Adrenal gland (tissue), 9 donors: ENCODE measurements at regions not wholly inside any gene's neighbourhood (a gene's known extent, or its start where the extent isn't known, plus 50 kb on each side); places are given as distances from the start of the nearest gene placed in this dataset.

ENCODE experiments used
- DNase-seq, 7 donors: peaks; one replicate each; pipeline ENCODE4 v3.0.0-alpha.2; 2019 to 2020
- H3K27ac ChIP-seq, 5 donors: fragments of 200-600 bp; sonication (generic) in 4 of 5; 1 replicate in 3 of 5; 2 replicates in 2 of 5; pipeline versions ENCODE4 v1.5.1 to v1.8.0; 2016 to 2020; ENCODE audit warnings: mild to moderate bottlenecking in 1 of 5
- H3K27me3 ChIP-seq: fragments of 200-600 bp; 2 replicates; pipeline ENCODE4 v1.8.0; 2021
- H3K36me3 ChIP-seq, 2 donors: fragments of 200-600 bp; replicated peaks in 1 of 2; 1 replicate in 1 of 2; 2 replicates in 1 of 2; pipeline versions ENCODE4 v1.5.1 to v1.8.0; 2018 to 2022
- H3K4me1 ChIP-seq, 2 donors: fragments of 200-600 bp; replicated peaks in 1 of 2; 1 replicate in 1 of 2; 2 replicates in 1 of 2; pipeline versions ENCODE4 v1.5.1 to v1.8.0; 2018 to 2021
- H3K4me3 ChIP-seq, 4 donors: fragments of 200-600 bp; sonication (generic) in 3 of 4; one replicate each; pipeline ENCODE4 v1.5.1; 2016 to 2018
- H3K9me3 ChIP-seq, 3 donors: fragments of 200-600 bp; sonication (generic) in 1 of 3; replicated peaks in 1 of 3; 1 replicate in 2 of 3; 2 replicates in 1 of 3; pipeline versions ENCODE4 v1.5.1 to v1.8.0; 2016 to 2021
- POLR2A ChIP-seq, 2 donors: fragments of 450-650 bp; IDR thresholded peaks; one replicate each; pipeline ENCODE4 v1.6.1; 2017; ENCODE audit warnings: antibody characterized with exemption in 2 of 2, mild to moderate bottlenecking in 2 of 2, moderate library complexity in 1 of 2
- WGBS, 4 donors: extraction: QIAGEN DNeasy Blood & Tissue Kit in 2 of 4; methylation state at CpG; one replicate each; pipeline versions ENCODE4 v1.1.5 to v1.1.7; 2013 to 2017; 5-methylcytosine and 5-hydroxymethylcytosine counted together
- intact Hi-C, 2 donors: fragments of 100-400 bp; cut with DNase I; formaldehyde crosslinking; loops; one replicate each; pipeline versions ENCODE4 v1.14.1 to v1.15.0; 2022 to 2023
- TF ChIP-seq, protein P1 (sequence below), 6 experiments: fragments of 450-650 bp in 4 of 6; fragments of 200-600 bp in 2 of 6; sonication (generic) in 1 of 6; IDR thresholded peaks; 1 replicate in 5 of 6; 2 replicates in 1 of 6; pipeline versions ENCODE4 v1.5.1 to v1.8.0; 2016 to 2021; ENCODE audit warnings: antibody characterized with exemption in 6 of 6, mild to moderate bottlenecking in 2 of 6, moderate library complexity in 1 of 6
- donor health status: healthy with polysubstance abuse.
- donor health status: Bipolar disorder and iron deficiency.
- donor health status: DM: yes; HTN: yes; CAD: no.
- donor health status: DM: no; HTN: no; CAD: no.
- donor health status: DM: no; HTN: no; CAD: no.

DNA sequence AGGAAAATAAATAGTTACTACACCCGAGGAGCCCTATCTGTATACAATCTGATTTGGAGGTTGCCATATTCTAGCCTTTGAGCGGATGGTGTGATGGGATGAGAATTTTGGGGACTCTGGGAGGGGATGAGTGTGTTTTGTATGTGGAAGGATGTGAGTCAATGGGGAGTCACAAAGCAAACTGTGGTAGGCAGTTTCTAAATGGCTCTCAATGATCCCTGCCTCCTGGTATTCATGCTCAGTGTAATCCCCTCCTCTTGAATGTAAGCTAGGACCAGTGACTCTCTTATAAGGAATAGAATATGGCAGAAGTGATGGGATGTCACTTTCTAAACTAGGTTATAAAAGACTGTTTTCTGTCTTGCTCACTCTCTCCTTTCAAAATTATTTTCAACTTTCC, 205.7 kb upstream of the RIOK2 start:
- no peaks in the 10 kb centered on the region for H3K9me3 ChIP-seq
- WGBS, 4 donors = 82 to 90% (median 86%) methylated on average over 2 of the region's 2 CpGs
- no peaks in the 10 kb centered on the region for H3K27me3 ChIP-seq
- no peak for DNase-seq
- intact Hi-C loops = no loop called here
- no peak overlapping the region for H3K4me3 ChIP-seq
- H3K4me1 ChIP-seq = no peaks in the 10 kb centered on the region
- no peak overlapping the region for H3K27ac ChIP-seq
- TF ChIP-seq POLR2A (IDR thresholded peaks at IDR 0.05) = no peak
- TF ChIP-seq, protein P1, sequence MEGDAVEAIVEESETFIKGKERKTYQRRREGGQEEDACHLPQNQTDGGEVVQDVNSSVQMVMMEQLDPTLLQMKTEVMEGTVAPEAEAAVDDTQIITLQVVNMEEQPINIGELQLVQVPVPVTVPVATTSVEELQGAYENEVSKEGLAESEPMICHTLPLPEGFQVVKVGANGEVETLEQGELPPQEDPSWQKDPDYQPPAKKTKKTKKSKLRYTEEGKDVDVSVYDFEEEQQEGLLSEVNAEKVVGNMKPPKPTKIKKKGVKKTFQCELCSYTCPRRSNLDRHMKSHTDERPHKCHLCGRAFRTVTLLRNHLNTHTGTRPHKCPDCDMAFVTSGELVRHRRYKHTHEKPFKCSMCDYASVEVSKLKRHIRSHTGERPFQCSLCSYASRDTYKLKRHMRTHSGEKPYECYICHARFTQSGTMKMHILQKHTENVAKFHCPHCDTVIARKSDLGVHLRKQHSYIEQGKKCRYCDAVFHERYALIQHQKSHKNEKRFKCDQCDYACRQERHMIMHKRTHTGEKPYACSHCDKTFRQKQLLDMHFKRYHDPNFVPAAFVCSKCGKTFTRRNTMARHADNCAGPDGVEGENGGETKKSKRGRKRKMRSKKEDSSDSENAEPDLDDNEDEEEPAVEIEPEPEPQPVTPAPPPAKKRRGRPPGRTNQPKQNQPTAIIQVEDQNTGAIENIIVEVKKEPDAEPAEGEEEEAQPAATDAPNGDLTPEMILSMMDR (IDR thresholded peaks at IDR 0.05) = no peak
- H3K36me3 ChIP-seq = no peaks in the 10 kb centered on the region

DNA sequence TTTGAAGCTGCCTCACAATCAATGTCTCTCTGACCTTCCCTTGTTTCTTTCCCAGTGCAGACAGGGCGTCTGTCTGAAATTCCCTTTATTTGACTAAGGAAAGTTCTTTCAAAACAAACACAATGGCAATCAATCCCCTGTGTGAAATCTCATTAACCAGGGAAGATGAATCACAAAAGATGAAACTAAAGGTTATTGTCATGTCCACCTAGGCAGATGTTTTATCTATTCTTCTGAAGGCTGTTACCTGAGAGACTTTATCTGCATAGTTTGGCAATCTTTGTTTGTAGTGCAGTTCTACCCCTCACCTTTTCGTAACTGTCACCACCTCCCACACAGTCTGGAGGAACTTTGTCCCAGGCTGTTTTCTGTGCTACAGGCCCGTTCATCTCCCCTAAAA, 217.5 kb upstream of the RIOK2 start:
- H3K27ac ChIP-seq = no peak overlapping the region
- no peaks in the 10 kb centered on the region for H3K36me3 ChIP-seq
- no peaks in the 10 kb centered on the region for H3K27me3 ChIP-seq
- H3K4me1 ChIP-seq = no peaks in the 10 kb centered on the region
- H3K4me3 ChIP-seq = no peak overlapping the region
- TF ChIP-seq POLR2A (IDR thresholded peaks at IDR 0.05) = no peak
- TF ChIP-seq, protein P1 (IDR thresholded peaks at IDR 0.05) = no peak
- intact Hi-C loops = no loop called here
- DNase-seq = no peak
- no peaks in the 10 kb centered on the region for H3K9me3 ChIP-seq
- 53 to 66% (median 60%) methylated on average over 3 of the region's 3 CpGs for WGBS, 4 donors

DNA sequence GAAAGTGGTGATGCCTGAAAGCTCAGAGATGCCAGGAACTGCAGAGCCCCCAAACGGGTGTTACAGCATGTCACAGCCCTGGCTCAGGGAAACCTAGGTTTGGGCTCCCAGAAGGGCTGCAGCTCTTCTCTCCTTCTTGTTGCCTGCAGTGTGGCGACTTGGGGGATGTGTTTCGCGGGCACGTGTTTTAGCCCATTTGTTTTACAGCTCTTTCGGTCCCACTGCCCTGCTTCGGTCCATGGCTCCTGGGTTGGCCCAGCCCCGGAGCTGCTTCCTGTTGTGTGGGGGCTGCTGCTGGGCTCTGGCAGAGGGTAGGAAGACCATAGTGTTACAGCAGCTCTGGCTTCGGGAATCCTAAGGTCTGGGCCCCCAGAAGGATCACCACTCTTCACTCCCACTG, 222.9 kb upstream of the RIOK2 start:
- no peaks in the 10 kb centered on the region for H3K9me3 ChIP-seq
- H3K4me3 ChIP-seq = no peak overlapping the region
- no peaks in the 10 kb centered on the region for H3K4me1 ChIP-seq
- DNase-seq = no peak
- TF ChIP-seq POLR2A (IDR thresholded peaks at IDR 0.05) = no peak
- TF ChIP-seq, protein P1 (IDR thresholded peaks at IDR 0.05) = no peak
- no peak overlapping the region for H3K27ac ChIP-seq
- H3K36me3 ChIP-seq = no peaks in the 10 kb centered on the region
- H3K27me3 ChIP-seq = no peaks in the 10 kb centered on the region
- WGBS, 4 donors = 82 to 92% (median 89%) methylated on average over 8 to 9 of the region's 9 CpGs
- intact Hi-C loops = no loop called here

DNA sequence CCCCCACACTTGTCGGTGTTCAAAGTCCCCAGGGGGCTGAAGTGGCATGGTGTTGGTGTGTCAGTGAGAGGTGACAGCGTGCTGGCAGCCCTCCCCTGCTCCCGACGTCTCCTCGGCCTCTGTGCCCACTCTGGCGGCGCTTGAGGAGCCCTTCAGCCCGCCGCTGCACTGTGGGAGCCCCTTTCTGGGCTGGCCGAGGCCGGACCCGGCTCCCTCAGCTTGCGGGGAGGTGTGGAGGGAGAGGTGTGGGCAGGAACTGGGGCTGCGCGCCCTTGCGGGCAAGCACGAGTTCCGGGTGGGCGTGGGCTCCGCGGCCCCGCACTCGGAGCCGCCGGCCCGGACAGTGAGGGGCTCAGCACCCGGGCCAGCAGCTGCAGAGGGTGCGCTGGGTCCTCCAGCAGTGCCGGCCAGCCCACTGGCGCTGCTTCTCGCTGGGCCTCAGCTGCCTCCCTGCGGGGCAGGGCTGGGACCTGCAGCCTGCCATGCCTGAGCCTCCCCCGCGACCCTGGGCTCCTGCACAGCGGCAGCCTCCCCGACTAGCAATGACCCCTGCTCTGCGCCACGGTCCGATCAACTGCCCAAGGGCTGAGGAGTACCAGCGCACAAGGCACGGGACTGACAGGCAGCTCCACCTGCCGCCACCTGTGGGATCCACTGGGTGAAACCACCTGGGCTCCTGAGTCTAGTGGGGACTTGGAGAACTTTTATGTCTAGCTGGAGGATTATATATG, 224.1 kb upstream of the RIOK2 start:
- no peaks in the 10 kb centered on the region for H3K9me3 ChIP-seq
- no peak overlapping the region for H3K27ac ChIP-seq
- intact Hi-C loops = no loop called here
- no peaks in the 10 kb centered on the region for H3K27me3 ChIP-seq
- no peaks in the 10 kb centered on the region for H3K4me1 ChIP-seq
- H3K36me3 ChIP-seq = no peaks in the 10 kb centered on the region
- 93 to 94% (median 93%) methylated on average over 18 to 42 of the region's 42 CpGs for WGBS, 4 donors
- no peak for DNase-seq
- TF ChIP-seq, protein P1 (IDR thresholded peaks at IDR 0.05) = no peak
- TF ChIP-seq POLR2A (IDR thresholded peaks at IDR 0.05) = no peak
- no peak overlapping the region for H3K4me3 ChIP-seq
